ENCODE measurements at regions not wholly inside any gene's neighbourhood (a gene's known extent, or its start where the extent isn't known, plus 50 kb on each side); places are given as distances from the start of the nearest gene placed in this dataset.
"Not testable (repeated sequence)": the region's sequence is repeated elsewhere in the genome, so short reads cannot be mapped to it uniquely, and the experiment has no call there.

DNA sequence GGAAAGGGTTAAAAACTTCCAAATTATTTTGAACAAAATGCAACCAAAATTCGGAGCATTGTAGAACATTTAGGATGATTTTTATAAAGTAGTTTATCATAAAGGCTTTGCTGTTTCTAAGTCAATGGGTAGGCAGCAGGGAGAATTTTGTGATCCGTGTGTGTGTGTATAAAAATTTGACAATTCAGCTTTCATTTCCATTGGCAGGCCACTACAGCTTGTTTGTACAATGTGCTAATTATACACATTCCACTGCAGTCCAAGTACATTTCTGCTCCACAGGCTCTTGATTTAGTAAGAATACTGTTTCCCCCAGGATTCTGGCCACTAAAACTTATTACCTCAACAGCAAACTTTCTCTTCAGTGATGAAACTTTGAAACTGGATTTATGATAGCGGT lies 71.8 kb upstream of the LTBP1 start:
- H3K9me3 ChIP-seq (ENCODE audit: low read depth) = no peaks in the 10 kb centered on the region
- no peaks in the 10 kb centered on the region for H3K27me3 ChIP-seq
- no peaks in the 10 kb centered on the region for H4K20me1 ChIP-seq (ENCODE audit: insufficient read depth, poor library complexity, severe bottlenecking)
- H3K4me1 ChIP-seq (ENCODE audit: insufficient read depth) = peaks cover 2% of the 10 kb centered on the region
- TF ChIP-seq, protein P1, sequence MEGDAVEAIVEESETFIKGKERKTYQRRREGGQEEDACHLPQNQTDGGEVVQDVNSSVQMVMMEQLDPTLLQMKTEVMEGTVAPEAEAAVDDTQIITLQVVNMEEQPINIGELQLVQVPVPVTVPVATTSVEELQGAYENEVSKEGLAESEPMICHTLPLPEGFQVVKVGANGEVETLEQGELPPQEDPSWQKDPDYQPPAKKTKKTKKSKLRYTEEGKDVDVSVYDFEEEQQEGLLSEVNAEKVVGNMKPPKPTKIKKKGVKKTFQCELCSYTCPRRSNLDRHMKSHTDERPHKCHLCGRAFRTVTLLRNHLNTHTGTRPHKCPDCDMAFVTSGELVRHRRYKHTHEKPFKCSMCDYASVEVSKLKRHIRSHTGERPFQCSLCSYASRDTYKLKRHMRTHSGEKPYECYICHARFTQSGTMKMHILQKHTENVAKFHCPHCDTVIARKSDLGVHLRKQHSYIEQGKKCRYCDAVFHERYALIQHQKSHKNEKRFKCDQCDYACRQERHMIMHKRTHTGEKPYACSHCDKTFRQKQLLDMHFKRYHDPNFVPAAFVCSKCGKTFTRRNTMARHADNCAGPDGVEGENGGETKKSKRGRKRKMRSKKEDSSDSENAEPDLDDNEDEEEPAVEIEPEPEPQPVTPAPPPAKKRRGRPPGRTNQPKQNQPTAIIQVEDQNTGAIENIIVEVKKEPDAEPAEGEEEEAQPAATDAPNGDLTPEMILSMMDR (IDR thresholded peaks at IDR 0.05; ENCODE audit: poor library complexity) = no peak
- TF ChIP-seq EZH2 (IDR thresholded peaks at IDR 0.05; ENCODE audit: borderline replicate concordance) (no peak), EZH2phosphoT487 (IDR thresholded peaks at IDR 0.05; ENCODE audit: low read depth, severe bottlenecking, unreplicated experiment) (no peak)
- H3K36me3 ChIP-seq (replicated peaks; ENCODE audit: insufficient read depth, low read depth) = no peaks in the 10 kb centered on the region
- H3K79me2 ChIP-seq = no peaks in the 10 kb centered on the region
- no peaks in the 10 kb centered on the region for H3K9me2 ChIP-seq (replicated peaks; ENCODE audit: insufficient read depth)
- H2AFZ ChIP-seq = no peak overlapping the region
- no peak for DNase-seq (ENCODE audit: low spot score)
- H3K4me3 ChIP-seq = no peak overlapping the region
- no peak overlapping the region for H3K4me2 ChIP-seq
- 78% methylated on average over 3 of the region's 3 CpGs for WGBS (ENCODE audit: low lambda C conversion rate, missing lambda C conversion rate)
- no peak overlapping the region for H3K27ac ChIP-seq

DNA sequence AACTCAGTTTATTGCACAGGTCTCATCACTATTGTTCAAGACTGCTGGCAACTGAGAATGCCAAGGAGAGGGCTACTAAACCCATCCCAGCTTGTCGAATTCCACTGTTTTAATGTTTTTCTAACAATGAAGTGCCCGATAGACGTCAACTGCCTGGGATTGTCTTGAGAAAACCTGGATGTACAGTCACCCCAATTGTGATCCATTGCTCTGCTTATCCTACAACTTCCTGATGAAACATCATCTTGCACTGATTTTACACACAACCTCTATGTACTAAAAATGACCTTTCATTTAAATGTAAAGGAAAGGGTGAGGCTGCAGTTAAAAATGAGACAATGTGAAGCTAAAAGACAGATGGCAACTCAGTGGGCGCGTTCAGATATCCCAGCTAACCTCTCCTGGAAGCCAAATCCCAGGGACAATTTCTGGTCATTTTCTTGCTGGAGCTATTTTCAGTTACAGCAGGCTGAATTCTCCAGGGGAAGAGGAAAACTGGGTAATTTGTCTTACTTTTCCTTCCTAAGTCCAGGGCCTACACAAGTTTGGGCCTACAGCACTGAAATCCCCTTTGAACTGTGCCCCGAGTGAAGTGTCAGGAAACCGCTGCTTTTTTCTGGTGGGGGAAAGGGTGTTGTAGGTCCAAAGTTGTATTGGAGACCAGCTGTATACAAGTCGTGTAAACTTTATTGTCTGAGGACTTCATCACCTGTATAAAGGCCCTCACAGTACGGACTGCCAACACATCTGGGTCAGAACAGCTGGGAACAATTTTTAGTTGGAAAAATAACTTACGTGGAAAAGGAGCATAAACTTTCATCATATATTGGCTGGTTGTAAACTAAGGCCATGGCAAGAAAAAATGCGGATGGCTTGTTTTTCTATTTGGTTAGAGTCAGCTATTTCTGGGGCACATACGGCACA lies 68.9 kb upstream of the LTBP1 start:
- Histone ChIP-seq H4K20me1 (ENCODE audit: insufficient read depth, poor library complexity, severe bottlenecking) (no peaks in the 10 kb centered on the region), H3K27me3 (no peaks in the 10 kb centered on the region), H3K4me2 (no peak overlapping the region), H3K4me1 (ENCODE audit: insufficient read depth) (peaks cover 2% of the 10 kb centered on the region), H2AFZ (no peak overlapping the region), H3K79me2 (no peaks in the 10 kb centered on the region), H3K9me3 (ENCODE audit: low read depth) (no peaks in the 10 kb centered on the region), H3K27ac (peak overlapping the region; percentile 48), H3K36me3 (replicated peaks; ENCODE audit: insufficient read depth, low read depth) (no peaks in the 10 kb centered on the region), H3K9me2 (replicated peaks; ENCODE audit: insufficient read depth) (no peaks in the 10 kb centered on the region), H3K4me3 (no peak overlapping the region)
- WGBS (ENCODE audit: low lambda C conversion rate, missing lambda C conversion rate) = 69% methylated on average over 12 of the region's 12 CpGs
- TF ChIP-seq EZH2 (IDR thresholded peaks at IDR 0.05; ENCODE audit: borderline replicate concordance) = no peak
- TF ChIP-seq EZH2phosphoT487 (IDR thresholded peaks at IDR 0.05; ENCODE audit: low read depth, severe bottlenecking, unreplicated experiment) = no peak
- TF ChIP-seq, protein P1 (IDR thresholded peaks at IDR 0.05; ENCODE audit: poor library complexity) = no peak
- no peak for DNase-seq (ENCODE audit: low spot score)

DNA sequence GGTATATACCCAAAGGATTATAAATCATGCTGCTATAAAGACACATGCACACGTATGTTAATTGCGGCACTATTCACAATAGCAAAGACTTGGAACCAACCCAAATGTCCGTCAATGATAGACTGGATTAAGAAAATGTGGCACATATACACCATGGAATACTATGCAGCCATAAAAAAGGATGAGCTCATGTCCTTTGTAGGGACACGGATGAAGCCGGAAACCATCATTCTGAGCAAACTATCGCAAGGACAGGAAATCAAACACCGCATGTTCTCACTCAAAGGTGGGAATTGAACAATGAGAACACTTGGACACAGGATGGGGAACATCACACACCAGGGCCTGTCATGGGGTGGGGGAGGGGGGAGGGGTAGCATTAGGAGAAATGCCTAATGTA lies 66.8 kb upstream of the LTBP1 start:
- not testable (repeated sequence) for H3K27ac ChIP-seq; H3K9me2 ChIP-seq (replicated peaks; ENCODE audit: insufficient read depth); H3K79me2 ChIP-seq; DNase-seq (ENCODE audit: low spot score); H3K36me3 ChIP-seq (replicated peaks; ENCODE audit: insufficient read depth, low read depth); H3K4me3 ChIP-seq; H3K4me2 ChIP-seq; H3K9me3 ChIP-seq (ENCODE audit: low read depth); H2AFZ ChIP-seq; H3K4me1 ChIP-seq (ENCODE audit: insufficient read depth); H3K27me3 ChIP-seq; H4K20me1 ChIP-seq (ENCODE audit: insufficient read depth, poor library complexity, severe bottlenecking)
- 94% methylated on average over 7 of the region's 7 CpGs for WGBS (ENCODE audit: low lambda C conversion rate, missing lambda C conversion rate)
